GM23338 (cell line): ENCODE measurements at regions not wholly inside any gene's neighbourhood (a gene's known extent, or its start where the extent isn't known, plus 50 kb on each side); places are given as distances from the start of the nearest gene placed in this dataset.

Source experiments
- EZH2phosphoT487 ChIP-seq: fragments of 200-600 bp; sonication (generic); IDR thresholded peaks from one replicate; pipeline ENCODE4 v1.8.1; 2018; ENCODE audit warnings: antibody characterized with exemption; ENCODE audit not compliant: unreplicated experiment
- POLR2AphosphoS5 ChIP-seq: IDR thresholded peaks from 2 replicates; pipeline ENCODE4 v1.6.1; 2016; ENCODE audit warnings: antibody characterized with exemption, low read depth
- TF ChIP-seq, protein P1 (sequence below), 2 experiments: fragments of 200-600 bp in 1 of 2; sonication (generic) in 1 of 2; conservative IDR thresholded peaks; 2 replicates each; pipeline versions ENCODE4 v1.5.1 to v1.6.1; 2016 to 2017; ENCODE audit warnings: antibody characterized with exemption in 2 of 2, low read depth in 2 of 2, mild to moderate bottlenecking in 2 of 2, moderate library complexity in 1 of 2

DNA sequence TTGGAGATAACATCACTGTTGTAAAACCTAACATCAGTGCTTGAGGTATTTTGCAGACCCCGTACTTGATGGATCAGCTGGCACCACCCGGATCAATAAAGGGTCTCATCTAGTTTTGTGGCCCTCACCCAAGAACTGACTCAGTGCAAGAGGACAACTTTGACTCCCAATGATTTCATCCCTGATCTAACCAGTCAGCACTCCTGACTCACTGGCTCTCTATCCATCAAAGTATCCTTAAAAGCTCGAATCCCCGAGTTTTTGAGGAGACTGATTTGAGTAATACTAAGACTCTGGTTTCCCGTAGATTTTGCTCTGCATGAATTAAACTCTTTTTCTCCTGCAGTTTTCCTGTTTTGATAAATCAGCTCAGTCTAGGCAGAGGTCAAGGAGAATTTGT is 2498.1 kb downstream of the PCDH7 start:
- TF ChIP-seq, protein P1, sequence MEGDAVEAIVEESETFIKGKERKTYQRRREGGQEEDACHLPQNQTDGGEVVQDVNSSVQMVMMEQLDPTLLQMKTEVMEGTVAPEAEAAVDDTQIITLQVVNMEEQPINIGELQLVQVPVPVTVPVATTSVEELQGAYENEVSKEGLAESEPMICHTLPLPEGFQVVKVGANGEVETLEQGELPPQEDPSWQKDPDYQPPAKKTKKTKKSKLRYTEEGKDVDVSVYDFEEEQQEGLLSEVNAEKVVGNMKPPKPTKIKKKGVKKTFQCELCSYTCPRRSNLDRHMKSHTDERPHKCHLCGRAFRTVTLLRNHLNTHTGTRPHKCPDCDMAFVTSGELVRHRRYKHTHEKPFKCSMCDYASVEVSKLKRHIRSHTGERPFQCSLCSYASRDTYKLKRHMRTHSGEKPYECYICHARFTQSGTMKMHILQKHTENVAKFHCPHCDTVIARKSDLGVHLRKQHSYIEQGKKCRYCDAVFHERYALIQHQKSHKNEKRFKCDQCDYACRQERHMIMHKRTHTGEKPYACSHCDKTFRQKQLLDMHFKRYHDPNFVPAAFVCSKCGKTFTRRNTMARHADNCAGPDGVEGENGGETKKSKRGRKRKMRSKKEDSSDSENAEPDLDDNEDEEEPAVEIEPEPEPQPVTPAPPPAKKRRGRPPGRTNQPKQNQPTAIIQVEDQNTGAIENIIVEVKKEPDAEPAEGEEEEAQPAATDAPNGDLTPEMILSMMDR (conservative IDR thresholded peaks at IDR 0.05; ENCODE audit: low read depth in 2 of 2): no peak
- TF ChIP-seq POLR2AphosphoS5 (no peak), EZH2phosphoT487 (no peak)
